H9 (cell line): ENCODE measurements at regions not wholly inside any gene's neighbourhood (a gene's known extent, or its start where the extent isn't known, plus 50 kb on each side); places are given as distances from the start of the nearest gene placed in this dataset.

Experiments
- DNase-seq: peaks from one replicate; pipeline ENCODE4 v3.0.0-alpha.2; 2017
- H2AFZ ChIP-seq: one replicate; pipeline ENCODE4 v1.6.1; 2013; ENCODE audit warnings: mild to moderate bottlenecking, low read length, control low read depth, moderate library complexity
- H2AK5ac ChIP-seq: 2 replicates; pipeline ENCODE4 v1.6.1; 2013; ENCODE audit warnings: low read length, control low read depth, mixed read lengths; ENCODE audit not compliant: insufficient read length
- H2BK120ac ChIP-seq: one replicate; pipeline ENCODE4 v1.6.1; 2013; ENCODE audit warnings: low read depth, mild to moderate bottlenecking, low read length, control low read depth, inconsistent platforms; ENCODE audit not compliant: poor library complexity, severe bottlenecking
- H2BK12ac ChIP-seq: 2 replicates; pipeline ENCODE4 v1.6.1; 2013; ENCODE audit warnings: low read length, control low read depth, mixed read lengths, low read depth; ENCODE audit not compliant: insufficient read length
- H2BK15ac ChIP-seq: 2 replicates; pipeline ENCODE4 v1.6.1; 2013; ENCODE audit warnings: low read depth, low read length, control low read depth
- H2BK20ac ChIP-seq: one replicate; pipeline ENCODE4 v1.6.1; 2013; ENCODE audit warnings: low read depth, mild to moderate bottlenecking, low read length, control low read depth, inconsistent platforms; ENCODE audit not compliant: poor library complexity, severe bottlenecking
- H2BK5ac ChIP-seq: 2 replicates; pipeline ENCODE4 v1.6.1; 2013; ENCODE audit warnings: low read length, control low read depth, mixed read lengths; ENCODE audit not compliant: insufficient read length
- H3K14ac ChIP-seq: 2 replicates; pipeline ENCODE4 v1.6.1; 2013; ENCODE audit warnings: low read length, control low read depth; ENCODE audit not compliant: insufficient read depth
- H3K18ac ChIP-seq: 2 replicates; pipeline ENCODE4 v1.6.1; 2013; ENCODE audit warnings: low read depth, mild to moderate bottlenecking, mixed read lengths, low read length, control low read depth; ENCODE audit not compliant: insufficient read length
- H3K23ac ChIP-seq: 2 replicates; pipeline ENCODE4 v1.6.1; 2013; ENCODE audit warnings: low read length, control low read depth, mixed read lengths, low read depth; ENCODE audit not compliant: insufficient read length
- H3K23me2 ChIP-seq: 2 replicates; pipeline ENCODE4 v1.6.1; 2013; ENCODE audit warnings: low read depth, mild to moderate bottlenecking, mixed read lengths, low read length, control low read depth; ENCODE audit not compliant: insufficient read length, poor library complexity, severe bottlenecking
- H3K27ac ChIP-seq: 2 replicates; pipeline ENCODE4 v1.5.1; 2013; ENCODE audit warnings: low read length, control low read depth, mixed read lengths, low read depth; ENCODE audit not compliant: insufficient read length
- H3K27me3 ChIP-seq: 2 replicates; pipeline ENCODE4 v1.6.1; 2013; ENCODE audit warnings: low read length, control low read depth, inconsistent platforms; ENCODE audit not compliant: insufficient read depth
- H3K4ac ChIP-seq: 2 replicates; pipeline ENCODE4 v1.6.1; 2013; ENCODE audit warnings: low read depth, mild to moderate bottlenecking, control low read depth, inconsistent platforms, low read length, moderate library complexity
- H3K4me1 ChIP-seq: 2 replicates; pipeline ENCODE4 v1.6.1; 2013; ENCODE audit warnings: low read length, control low read depth, inconsistent platforms; ENCODE audit not compliant: insufficient read depth
- H3K4me2 ChIP-seq: 2 replicates; pipeline ENCODE4 v1.6.1; 2013; ENCODE audit warnings: low read length, control low read depth, mixed read lengths; ENCODE audit not compliant: insufficient read length, insufficient read depth
- H3K56ac ChIP-seq: 2 replicates; pipeline ENCODE4 v1.6.1; 2013; ENCODE audit warnings: low read depth, mild to moderate bottlenecking, mixed read lengths, low read length, control low read depth; ENCODE audit not compliant: insufficient read length
- H3K79me1 ChIP-seq: 2 replicates; pipeline ENCODE4 v1.6.1; 2013; ENCODE audit warnings: low read depth, mild to moderate bottlenecking, moderate library complexity, low read length, control low read depth, inconsistent platforms; ENCODE audit not compliant: insufficient read depth, poor library complexity, severe bottlenecking
- H3K79me2 ChIP-seq: 2 replicates; pipeline ENCODE4 v1.6.1; 2013; ENCODE audit warnings: low read length, control low read depth, inconsistent platforms; ENCODE audit not compliant: insufficient read depth
- H3K9ac ChIP-seq: 2 replicates; pipeline ENCODE4 v1.6.1; 2013; ENCODE audit warnings: low read length, control low read depth, mixed read lengths; ENCODE audit not compliant: insufficient read length; ENCODE audit errors: extremely low read depth
- H3K9me3 ChIP-seq: one replicate; pipeline ENCODE4 v1.6.1; 2013; ENCODE audit warnings: low read depth, low read length, inconsistent platforms; ENCODE audit not compliant: control insufficient read depth
- H3T11ph ChIP-seq: one replicate; pipeline ENCODE4 v1.6.1; 2013; ENCODE audit warnings: mild to moderate bottlenecking, low read length, control low read depth, inconsistent platforms
- H4K20me1 ChIP-seq: one replicate; pipeline ENCODE4 v1.6.1; 2013; ENCODE audit not compliant: control insufficient read depth, insufficient read length, insufficient read depth
- H4K5ac ChIP-seq: 2 replicates; pipeline ENCODE4 v1.6.1; 2013; ENCODE audit warnings: low read depth, mild to moderate bottlenecking, mixed read lengths, low read length, control low read depth; ENCODE audit not compliant: insufficient read length
- H4K8ac ChIP-seq: replicated peaks from 2 replicates; pipeline ENCODE4 v1.6.1; 2013; ENCODE audit warnings: low read length, control low read depth, mixed read lengths, low read depth; ENCODE audit not compliant: insufficient read length
- H4K91ac ChIP-seq: 2 replicates; pipeline ENCODE4 v1.6.1; 2013; ENCODE audit warnings: low read depth, mild to moderate bottlenecking, moderate library complexity, mixed read lengths, low read length, control low read depth; ENCODE audit not compliant: insufficient read length
- H3K27ac Mint-ChIP-seq, 3 experiments: 2 replicates in 2 of 3; 3 replicates in 1 of 3; pipeline ENCODE4 v1.8.0; 2020 to 2021; ENCODE audit warnings: mixed read lengths in 3 of 3, mild to moderate bottlenecking in 1 of 3, moderate library complexity in 1 of 3
- H3K27me3 Mint-ChIP-seq: 2 replicates; pipeline ENCODE4 v1.8.0; 2021; ENCODE audit warnings: low read depth, mild to moderate bottlenecking, moderate library complexity, mixed read lengths
- H3K36me3 Mint-ChIP-seq, 3 experiments: 2 replicates in 2 of 3; 3 replicates in 1 of 3; pipeline ENCODE4 v1.8.0; 2020 to 2021; ENCODE audit warnings: low read depth in 3 of 3, mixed read lengths in 3 of 3; ENCODE audit not compliant: insufficient read depth in 1 of 3
- H3K4me1 Mint-ChIP-seq, 2 experiments: 2 replicates each; pipeline ENCODE4 v1.8.0; 2020; ENCODE audit warnings: mixed read lengths in 2 of 2
- H3K4me3 Mint-ChIP-seq, 2 experiments: 2 replicates in 1 of 2; 3 replicates in 1 of 2; pipeline ENCODE4 v1.8.0; 2020 to 2021; ENCODE audit warnings: mild to moderate bottlenecking in 2 of 2, mixed read lengths in 2 of 2, moderate library complexity in 1 of 2
- H3K9me3 Mint-ChIP-seq, 2 experiments: 2 replicates in 1 of 2; 3 replicates in 1 of 2; pipeline ENCODE4 v1.8.0; 2020; ENCODE audit warnings: mild to moderate bottlenecking in 2 of 2, mixed read lengths in 2 of 2, moderate library complexity in 1 of 2
- CTCF ChIP-seq: fragments of 200-600 bp; sonication (generic); conservative IDR thresholded peaks from 3 replicates; pipeline ENCODE4 v1.8.0; 2021; ENCODE audit warnings: antibody characterized with exemption, mild to moderate bottlenecking
- WGBS: extraction: QIAGEN DNeasy Blood & Tissue Kit; methylation state at CpG from one replicate; pipeline ENCODE4 v1.1.7; 2013; ENCODE audit warnings: missing lambda C conversion rate, low lambda C conversion rate, mixed read lengths; ENCODE audit not compliant: insufficient read length; ENCODE audit errors: extremely low coverage; 5-methylcytosine and 5-hydroxymethylcytosine counted together

- Histone ChIP-seq H3K27ac (no peak overlapping the region), H3K14ac (no peak overlapping the region), H2BK15ac (no peak overlapping the region), H2AK5ac (no peak overlapping the region), H2BK120ac (no peak overlapping the region), H3K23ac (no peak overlapping the region), H4K5ac (no peak overlapping the region), H3K9ac (no peak overlapping the region), H3K18ac (no peak overlapping the region), H3K27me3 (no peaks in the 10 kb centered on the region), H2AFZ (no peak overlapping the region), H4K20me1 (no peaks in the 10 kb centered on the region), H2BK5ac (no peak overlapping the region), H4K91ac (no peak overlapping the region), H3K4me2 (no peak overlapping the region), H3K79me1 (no peaks in the 10 kb centered on the region), H2BK12ac (no peak overlapping the region), H3K56ac (no peak overlapping the region), H3K4ac (no peak overlapping the region), H3K9me3 (no peaks in the 10 kb centered on the region), H2BK20ac (no peak overlapping the region), H3K23me2 (no peaks in the 10 kb centered on the region), H3K79me2 (no peaks in the 10 kb centered on the region), H3T11ph (no peak overlapping the region), H4K8ac (no peak overlapping the region), H3K4me1 (no peaks in the 10 kb centered on the region)
- no peak overlapping the region for H3K4me3 Mint-ChIP-seq
- H3K36me3 Mint-ChIP-seq: no peaks in the 10 kb centered on the region
- no peak for TF ChIP-seq CTCF
- H3K4me1 Mint-ChIP-seq: peaks cover 0 to 5% of the 10 kb centered on the region in 2 experiments; a peak in 2 of 4 replicates
- no peaks in the 10 kb centered on the region for H3K27me3 Mint-ChIP-seq
- no CpG with 5 or more reads among the region's 1 CpG for WGBS
- no peak for DNase-seq
- H3K27ac Mint-ChIP-seq: no peak overlapping the region; a peak in 2 of 7 replicates
- peaks cover 15 to 20% of the 10 kb centered on the region in 2 experiments for H3K9me3 Mint-ChIP-seq
These were observed 109.5 kb upstream of the PKP2 start for GRCh38 chr12:33006106-33006505.
